ENCODE measurements at regions not wholly inside any gene's neighbourhood (a gene's known extent, or its start where the extent isn't known, plus 50 kb on each side); places are given as distances from the start of the nearest gene placed in this dataset.

GRCh38 chr12:115710104-115710564, 567.4 kb downstream of the MED13L start:
- intact Hi-C loops (cut with micrococcal nuclease) = no loop called here

DNA sequence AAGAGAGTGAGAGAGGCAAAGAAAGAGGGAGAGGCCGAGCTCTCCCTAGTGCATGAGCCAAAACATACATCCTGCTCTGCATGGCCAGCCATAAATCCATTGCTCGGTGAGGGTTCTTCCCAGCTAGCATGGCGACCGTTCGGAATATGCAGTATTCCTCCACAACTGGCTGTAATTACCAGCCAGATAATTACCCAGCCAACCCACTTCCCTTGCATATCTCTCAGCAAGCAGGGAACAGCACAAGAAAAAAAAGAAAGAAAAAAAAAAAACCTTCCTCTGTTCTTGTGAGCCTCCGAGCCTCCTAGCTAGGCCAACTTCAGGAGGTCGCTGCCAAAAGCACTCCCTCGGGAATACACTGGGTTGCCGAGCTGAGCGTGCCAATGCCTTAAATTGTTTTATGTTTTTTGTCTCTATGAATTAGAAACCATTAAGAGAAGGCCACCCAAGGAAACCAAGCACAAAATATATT, 567.9 kb downstream of the MED13L start:
- intact Hi-C loops (cut with micrococcal nuclease) = no loop called here

DNA sequence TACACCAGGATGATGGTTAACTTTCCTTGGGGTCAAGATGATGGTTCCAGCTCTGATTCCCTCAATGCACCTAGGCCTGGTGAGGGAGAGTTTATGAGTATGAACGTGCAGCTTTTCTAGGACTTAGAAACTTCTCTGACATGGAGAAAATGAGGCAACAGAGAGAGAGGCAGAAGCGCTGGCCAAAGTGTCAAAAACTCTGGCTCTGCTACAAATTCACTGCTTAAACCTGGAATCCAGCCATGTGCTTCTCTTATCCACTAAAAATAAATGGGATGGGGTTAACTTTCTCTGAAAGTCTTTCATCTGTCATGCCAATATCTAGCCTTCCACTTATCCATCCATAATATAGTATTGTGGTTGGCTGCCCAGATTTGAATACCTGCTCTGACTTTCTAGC, 568.7 kb downstream of the MED13L start:
- intact Hi-C loops (cut with micrococcal nuclease) = no loop called here

GRCh38 chr12:115700896-115701465, 576.5 kb downstream of the MED13L start:
- intact Hi-C loops (cut with micrococcal nuclease) = no loop called here

GRCh38 chr12:115700081-115700480, 577.4 kb downstream of the MED13L start:
- intact Hi-C loops (cut with micrococcal nuclease) = no loop called here

- intact Hi-C loops (cut with micrococcal nuclease) = no loop called here
Observed at GRCh38 chr12:115698257-115698656, 579.2 kb downstream of the MED13L start.

- intact Hi-C loops (cut with micrococcal nuclease) = no loop called here
Observed at GRCh38 chr12:115697340-115697739, 580.2 kb downstream of the MED13L start.

GRCh38 chr12:115694564-115694963, 582.9 kb downstream of the MED13L start:
- intact Hi-C loops (cut with micrococcal nuclease) = no loop called here

DNA sequence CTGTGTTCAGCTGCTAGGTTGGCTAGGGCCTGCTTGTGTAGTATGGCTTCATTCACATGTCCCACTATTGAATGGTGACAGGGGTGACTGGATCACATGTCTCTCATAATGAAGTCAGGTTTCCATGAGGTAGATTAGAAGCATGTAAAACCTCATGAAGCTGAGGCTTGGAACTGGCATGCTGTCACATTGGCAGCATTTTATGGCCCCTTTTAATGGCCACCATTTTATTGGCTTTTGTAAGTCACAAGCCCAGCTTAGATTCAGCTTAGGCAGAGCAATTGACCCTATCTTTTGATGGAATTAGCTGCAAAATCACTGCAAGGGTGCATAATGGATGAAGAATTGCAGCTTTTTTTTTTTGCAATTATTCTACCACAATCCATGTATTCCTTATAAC, 583.5 kb downstream of the MED13L start:
- intact Hi-C loops (cut with micrococcal nuclease) = no loop called here

DNA sequence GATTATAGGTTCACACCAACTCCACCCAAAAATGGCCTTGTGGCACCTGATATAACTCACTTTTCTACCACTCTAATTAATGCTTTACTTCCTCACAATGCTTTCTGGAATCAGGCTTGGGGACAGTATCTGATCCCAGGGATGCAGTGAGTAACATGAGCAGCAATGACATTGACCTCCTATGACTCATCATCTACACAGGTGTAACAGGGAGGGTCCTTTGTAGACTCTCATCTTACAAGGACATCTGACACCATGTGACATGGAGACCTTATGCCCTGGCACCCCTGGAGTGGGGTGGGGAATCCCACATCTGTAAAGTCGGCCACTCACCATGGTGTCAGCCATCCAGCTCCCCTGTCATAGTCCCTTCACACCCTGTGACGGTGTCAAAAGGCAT, 586.4 kb downstream of the MED13L start:
- intact Hi-C loops (cut with micrococcal nuclease) = no loop called here

- intact Hi-C loops (cut with micrococcal nuclease) = no loop called here
Observed at GRCh38 chr12:115687094-115687493, 590.4 kb downstream of the MED13L start.

GRCh38 chr12:115683240-115683780, 594.2 kb downstream of the MED13L start:
- intact Hi-C loops (cut with micrococcal nuclease) = no loop called here

DNA sequence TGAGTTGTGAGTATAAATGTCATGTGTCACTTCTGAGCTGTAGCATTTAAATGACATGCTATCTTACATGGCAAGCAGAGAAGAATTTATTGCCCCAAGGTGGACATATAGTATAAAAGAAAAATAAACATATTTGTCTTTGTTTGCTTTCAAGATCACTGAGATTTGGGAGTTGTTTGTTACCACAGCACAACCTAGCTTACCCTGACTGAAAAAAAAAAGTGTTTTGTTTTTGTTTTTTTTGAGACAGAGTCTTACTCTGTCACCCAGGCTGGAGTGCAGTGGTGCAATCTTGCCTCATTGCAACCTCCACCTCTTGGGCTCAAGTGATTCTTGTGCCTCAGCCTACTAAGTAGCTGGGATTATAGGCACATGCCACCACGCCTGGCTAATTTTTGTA, 596.5 kb downstream of the MED13L start:
- intact Hi-C loops (cut with micrococcal nuclease) = no loop called here

- intact Hi-C loops (cut with micrococcal nuclease) = no loop called here
Observed at GRCh38 chr12:115672506-115673080, 604.9 kb downstream of the MED13L start.

GRCh38 chr12:115672086-115672485, 605.4 kb downstream of the MED13L start:
- intact Hi-C loops (cut with micrococcal nuclease) = no loop called here

- intact Hi-C loops (cut with micrococcal nuclease) = no loop called here
Observed at GRCh38 chr12:115670869-115671268, 606.6 kb downstream of the MED13L start.

GRCh38 chr12:115667116-115667515, 610.4 kb downstream of the MED13L start:
- intact Hi-C loops (cut with micrococcal nuclease) = no loop called here

DNA sequence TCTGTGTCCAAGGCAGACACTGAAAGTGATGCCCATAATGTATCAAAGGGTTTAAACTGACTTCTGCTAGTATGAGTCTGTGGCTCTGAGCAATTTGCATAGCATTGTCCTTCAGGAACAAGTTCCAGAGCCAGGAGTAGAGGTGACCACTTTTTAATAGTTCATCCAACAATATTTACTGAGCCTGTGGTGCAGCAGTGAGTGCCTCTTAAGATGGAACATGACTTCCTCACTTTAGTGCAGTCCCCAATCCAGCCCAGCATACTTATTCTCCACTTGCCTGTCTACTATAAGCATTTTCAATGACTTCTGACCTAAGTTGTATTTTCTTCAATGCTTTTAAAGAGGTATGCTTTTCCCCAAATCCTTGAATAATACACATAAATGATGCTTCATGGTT, 611.3 kb downstream of the MED13L start:
- intact Hi-C loops (cut with micrococcal nuclease) = no loop called here

- intact Hi-C loops (cut with micrococcal nuclease) = no loop called here
Observed at GRCh38 chr12:115661112-115661511, 616.4 kb downstream of the MED13L start.

DNA sequence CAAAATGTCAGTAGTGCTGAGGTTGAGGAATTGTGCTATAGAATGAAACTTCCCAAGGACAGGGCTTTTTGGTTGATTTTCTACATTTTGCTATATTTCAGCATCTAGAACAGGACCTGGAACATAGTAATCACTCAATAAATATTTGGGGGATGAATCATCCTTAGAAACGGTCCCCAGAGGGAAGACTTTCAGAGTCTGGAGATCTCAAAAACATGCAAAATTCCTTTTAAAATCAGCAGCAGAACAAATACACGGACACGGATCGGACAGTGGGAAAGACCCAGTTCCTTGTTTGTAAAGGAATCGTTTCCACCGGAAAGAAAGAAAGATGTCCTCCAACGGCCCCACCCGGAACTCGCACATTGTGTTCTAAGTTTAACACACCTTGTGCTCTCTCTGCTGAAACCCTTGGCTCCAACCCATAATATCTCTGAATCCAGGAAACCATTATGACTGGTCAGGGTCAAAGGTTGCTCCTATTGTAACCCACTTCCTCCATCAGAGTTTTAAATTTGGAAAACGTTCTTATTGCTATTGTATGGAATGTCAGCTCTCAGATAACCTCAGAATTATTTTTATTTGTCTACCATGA, 617.2 kb downstream of the MED13L start:
- intact Hi-C loops (cut with micrococcal nuclease) = no loop called here

DNA sequence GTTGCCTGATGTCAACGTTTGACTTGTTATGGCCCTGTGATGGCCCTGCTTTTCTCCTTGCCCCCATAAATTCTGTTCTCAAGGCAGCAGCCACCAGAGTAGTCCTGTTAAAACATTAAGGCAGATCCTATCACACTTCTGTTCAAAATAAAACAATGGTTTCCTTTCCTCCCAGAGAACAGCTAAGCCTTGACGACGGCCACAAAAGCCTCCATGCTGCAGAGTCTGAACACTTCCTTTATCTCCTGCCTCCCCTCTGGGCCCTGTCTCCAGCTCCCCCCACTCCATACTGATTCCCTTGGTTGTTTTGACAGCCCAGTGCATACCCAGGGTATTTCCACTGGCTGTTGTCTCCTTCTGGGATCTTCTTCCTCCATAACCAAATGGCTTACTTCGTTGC, 618.1 kb downstream of the MED13L start:
- intact Hi-C loops (cut with micrococcal nuclease) = no loop called here

GRCh38 chr12:115657081-115658013, 620.1 kb downstream of the MED13L start:
- intact Hi-C loops (cut with micrococcal nuclease) = no loop called here

Measured in T-helper 1 cell treated with Interleukin-12 subunit alpha and Interleukin-12 subunit beta and Interleukin-4 antibody, amounts not matched to agents 30 ng/mL and 1 ng/mL, for 36 hours (primary cell).